Activated CD4-positive, alpha-beta T cell treated with anti-CD3 and anti-CD28 coated beads, Interleukin-10, Interleukin-2, amounts not matched to agents 100 ng/mL and 50 ng/mL, durations not matched to agents 16 hours and 8 hours (primary cell): ENCODE measurements at regions not wholly inside any gene's neighbourhood (a gene's known extent, or its start where the extent isn't known, plus 50 kb on each side); places are given as distances from the start of the nearest gene placed in this dataset.
"Not testable (repeated sequence)": the region's sequence is repeated elsewhere in the genome, so short reads cannot be mapped to it uniquely, and the experiment has no call there.

Experiments used
- DNase-seq: peaks from one replicate; pipeline ENCODE4 v3.0.0-alpha.2; 2020

- no peak for DNase-seq
These were observed 67.6 kb upstream of the IGSF1 start for GRCh38 chrX:131356725-131357124.

GRCh38 chrX:131359611-131360010, 70.5 kb upstream of the IGSF1 start:
- no peak for DNase-seq

- no peak for DNase-seq
These were observed 76.7 kb upstream of the IGSF1 start for GRCh38 chrX:131365766-131366165.

GRCh38 chrX:131366407-131366806, 77.3 kb upstream of the IGSF1 start:
- peak; percentile 1 for DNase-seq

GRCh38 chrX:131388293-131388692, 99.2 kb upstream of the IGSF1 start:
- no peak for DNase-seq

GRCh38 chrX:131392666-131393065, 103.6 kb upstream of the IGSF1 start:
- no peak for DNase-seq

GRCh38 chrX:131393426-131393825, 104.3 kb upstream of the IGSF1 start:
- DNase-seq: no peak

GRCh38 chrX:131394384-131394783, 105.3 kb upstream of the IGSF1 start:
- DNase-seq: no peak

GRCh38 chrX:131397891-131398290, 108.8 kb upstream of the IGSF1 start:
- no peak for DNase-seq

- DNase-seq: no peak
These were observed 110.7 kb upstream of the IGSF1 start for GRCh38 chrX:131399678-131400428.

GRCh38 chrX:131402124-131402811, 113.2 kb upstream of the IGSF1 start:
- no peak for DNase-seq

- DNase-seq: no peak
These were observed 116.4 kb upstream of the IGSF1 start for GRCh38 chrX:131405497-131405896.

- DNase-seq: no peak
These were observed 119.0 kb upstream of the OR13H1 start for GRCh38 chrX:131424895-131425294.

- not testable (repeated sequence) for DNase-seq
These were observed 113.4 kb upstream of the OR13H1 start for GRCh38 chrX:131430465-131430864.

GRCh38 chrX:131441033-131441432, 102.8 kb upstream of the OR13H1 start:
- DNase-seq: no peak

GRCh38 chrX:131445955-131446354, 97.9 kb upstream of the OR13H1 start:
- no peak for DNase-seq

GRCh38 chrX:131461855-131462254, 82.0 kb upstream of the OR13H1 start:
- not testable (repeated sequence) for DNase-seq

GRCh38 chrX:131473809-131474208, 70.1 kb upstream of the OR13H1 start:
- not testable (repeated sequence) for DNase-seq

GRCh38 chrX:131477498-131477897, 66.4 kb upstream of the OR13H1 start:
- DNase-seq: no peak
